Glutamatergic neuron (in vitro differentiated cells): ENCODE measurements at regions not wholly inside any gene's neighbourhood (a gene's known extent, or its start where the extent isn't known, plus 50 kb on each side); places are given as distances from the start of the nearest gene placed in this dataset.

ENCODE experiments used
- DNase-seq: peaks from one replicate; pipeline ENCODE4 v3.0.0; 2022
- H3K27ac Mint-ChIP-seq: one replicate; pipeline ENCODE4 v1.8.0; 2020; ENCODE audit warnings: mild to moderate bottlenecking, mixed read lengths, inconsistent platforms; ENCODE audit not compliant: unreplicated experiment
- H3K27me3 Mint-ChIP-seq: one replicate; pipeline ENCODE4 v1.8.0; 2020; ENCODE audit warnings: mild to moderate bottlenecking, moderate library complexity, mixed read lengths, inconsistent platforms; ENCODE audit not compliant: unreplicated experiment
- H3K36me3 Mint-ChIP-seq: one replicate; pipeline ENCODE4 v1.8.0; 2020; ENCODE audit warnings: mild to moderate bottlenecking, mixed read lengths, inconsistent platforms; ENCODE audit not compliant: unreplicated experiment
- H3K4me1 Mint-ChIP-seq: one replicate; pipeline ENCODE4 v1.8.0; 2020; ENCODE audit warnings: mild to moderate bottlenecking, low read depth, mixed read lengths, inconsistent platforms; ENCODE audit not compliant: unreplicated experiment
- H3K4me3 Mint-ChIP-seq: one replicate; pipeline ENCODE4 v1.8.0; 2020; ENCODE audit warnings: mild to moderate bottlenecking, mixed read lengths, inconsistent platforms; ENCODE audit not compliant: unreplicated experiment
- H3K9me3 Mint-ChIP-seq: one replicate; pipeline ENCODE4 v1.8.0; 2020; ENCODE audit warnings: mild to moderate bottlenecking, moderate library complexity, mixed read lengths, inconsistent platforms; ENCODE audit not compliant: unreplicated experiment
- TF ChIP-seq, protein P1 (sequence below): fragments of 200-600 bp; sonication (generic); IDR thresholded peaks from one replicate; pipeline ENCODE4 v1.5.0; 2021; ENCODE audit not compliant: partially characterized antibody, unreplicated experiment

DNA sequence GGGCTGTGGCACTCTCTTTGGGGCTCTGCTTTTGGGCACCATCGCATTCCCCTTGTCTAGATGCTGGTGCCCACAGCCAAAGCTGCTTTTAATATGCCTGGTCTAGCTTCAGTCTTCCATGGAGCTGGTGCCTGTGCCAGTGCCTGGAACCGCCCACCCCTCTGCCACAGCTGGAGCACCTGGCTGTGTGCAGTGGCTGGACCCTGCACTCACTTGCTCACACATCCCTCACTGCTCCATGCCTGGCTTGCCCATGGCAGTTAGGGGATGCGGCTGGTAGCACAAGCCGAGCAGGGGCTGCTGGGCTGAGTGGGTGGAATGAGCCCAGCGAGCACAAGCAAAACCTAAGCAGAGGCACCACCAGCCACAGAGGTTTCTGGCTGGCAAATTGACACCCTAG, 1145.9 kb upstream of the LRRTM3 start:
- H3K9me3 Mint-ChIP-seq, result no peaks in the 10 kb centered on the region
- H3K36me3 Mint-ChIP-seq, result no peaks in the 10 kb centered on the region
- H3K27ac Mint-ChIP-seq, result no peak overlapping the region
- TF ChIP-seq, protein P1, sequence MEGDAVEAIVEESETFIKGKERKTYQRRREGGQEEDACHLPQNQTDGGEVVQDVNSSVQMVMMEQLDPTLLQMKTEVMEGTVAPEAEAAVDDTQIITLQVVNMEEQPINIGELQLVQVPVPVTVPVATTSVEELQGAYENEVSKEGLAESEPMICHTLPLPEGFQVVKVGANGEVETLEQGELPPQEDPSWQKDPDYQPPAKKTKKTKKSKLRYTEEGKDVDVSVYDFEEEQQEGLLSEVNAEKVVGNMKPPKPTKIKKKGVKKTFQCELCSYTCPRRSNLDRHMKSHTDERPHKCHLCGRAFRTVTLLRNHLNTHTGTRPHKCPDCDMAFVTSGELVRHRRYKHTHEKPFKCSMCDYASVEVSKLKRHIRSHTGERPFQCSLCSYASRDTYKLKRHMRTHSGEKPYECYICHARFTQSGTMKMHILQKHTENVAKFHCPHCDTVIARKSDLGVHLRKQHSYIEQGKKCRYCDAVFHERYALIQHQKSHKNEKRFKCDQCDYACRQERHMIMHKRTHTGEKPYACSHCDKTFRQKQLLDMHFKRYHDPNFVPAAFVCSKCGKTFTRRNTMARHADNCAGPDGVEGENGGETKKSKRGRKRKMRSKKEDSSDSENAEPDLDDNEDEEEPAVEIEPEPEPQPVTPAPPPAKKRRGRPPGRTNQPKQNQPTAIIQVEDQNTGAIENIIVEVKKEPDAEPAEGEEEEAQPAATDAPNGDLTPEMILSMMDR, result no peak
- no peaks in the 10 kb centered on the region for H3K4me1 Mint-ChIP-seq
- no peak overlapping the region for H3K4me3 Mint-ChIP-seq
- peaks cover 3% of the 10 kb centered on the region for H3K27me3 Mint-ChIP-seq
- DNase-seq, result no peak

DNA sequence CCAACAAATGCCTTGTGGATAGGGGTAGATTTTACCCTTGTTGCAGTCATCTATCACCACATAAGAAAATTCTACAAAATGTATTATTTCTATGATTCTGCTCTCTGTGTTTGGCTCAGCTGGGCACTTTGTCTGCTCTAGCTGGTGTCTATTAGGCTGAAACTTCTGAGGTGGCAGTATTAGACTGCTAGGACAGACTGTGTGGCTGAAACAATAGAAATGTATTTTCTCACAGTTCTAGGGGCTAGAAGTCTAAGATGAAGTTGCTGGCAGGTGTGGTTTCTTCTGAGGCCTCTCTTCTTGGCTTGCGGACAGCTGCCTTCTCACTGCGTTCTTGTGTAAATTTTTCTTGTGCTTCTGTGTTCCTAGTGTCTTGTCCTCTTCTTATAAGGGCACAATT, 1139.6 kb upstream of the LRRTM3 start:
- Mint-ChIP-seq H3K4me1 (no peaks in the 10 kb centered on the region), H3K9me3 (no peaks in the 10 kb centered on the region), H3K27me3 (no peaks in the 10 kb centered on the region), H3K27ac (no peak overlapping the region), H3K36me3 (no peaks in the 10 kb centered on the region), H3K4me3 (no peak overlapping the region)
- TF ChIP-seq, protein P1, result no peak
- DNase-seq, result no peak

DNA sequence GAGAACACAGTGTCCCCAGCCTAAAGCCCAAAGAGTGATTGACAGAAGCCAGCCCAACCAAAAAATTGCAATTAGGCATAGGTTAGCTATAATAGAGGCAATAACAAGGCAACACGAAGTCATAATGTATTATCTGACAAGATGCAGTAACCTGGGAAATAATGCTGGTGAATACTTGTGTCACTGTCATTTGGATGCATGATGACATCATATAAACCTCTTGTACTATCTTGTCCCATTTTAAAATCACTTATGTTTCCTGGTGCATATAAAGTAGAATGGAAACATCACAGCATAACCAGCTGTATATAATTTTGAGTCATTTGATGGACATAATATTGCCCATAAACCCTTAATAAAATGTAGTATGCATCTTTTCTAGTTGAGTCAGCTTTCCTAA, 1138.3 kb upstream of the LRRTM3 start:
- Mint-ChIP-seq H3K4me3 (no peak overlapping the region), H3K27ac (no peak overlapping the region), H3K4me1 (no peaks in the 10 kb centered on the region), H3K27me3 (no peaks in the 10 kb centered on the region), H3K36me3 (no peaks in the 10 kb centered on the region), H3K9me3 (no peaks in the 10 kb centered on the region)
- DNase-seq, result no peak
- TF ChIP-seq, protein P1, result no peak

DNA sequence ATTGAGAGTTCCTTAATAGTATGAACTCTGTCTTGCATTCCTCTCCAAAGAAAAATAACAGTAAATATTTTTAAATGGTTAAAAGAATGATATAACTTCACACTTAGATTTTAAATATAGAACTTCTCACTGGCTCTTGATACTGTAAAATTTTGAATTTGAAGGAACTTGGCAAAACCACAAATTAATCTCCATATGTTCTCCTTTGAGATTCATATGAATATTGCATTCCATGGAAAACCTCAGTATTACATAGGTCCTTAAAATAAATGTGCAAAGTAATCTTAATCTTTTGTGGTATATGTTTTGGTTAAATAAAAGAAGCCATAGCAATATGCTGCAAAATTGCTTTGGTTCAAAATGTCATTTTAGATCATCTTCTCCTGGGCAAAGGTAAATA, 1137.6 kb upstream of the LRRTM3 start:
- Mint-ChIP-seq H3K4me3 (no peak overlapping the region), H3K36me3 (no peaks in the 10 kb centered on the region), H3K27ac (no peak overlapping the region), H3K27me3 (no peaks in the 10 kb centered on the region), H3K4me1 (no peaks in the 10 kb centered on the region), H3K9me3 (no peaks in the 10 kb centered on the region)
- no peak for DNase-seq
- TF ChIP-seq, protein P1, result no peak

DNA sequence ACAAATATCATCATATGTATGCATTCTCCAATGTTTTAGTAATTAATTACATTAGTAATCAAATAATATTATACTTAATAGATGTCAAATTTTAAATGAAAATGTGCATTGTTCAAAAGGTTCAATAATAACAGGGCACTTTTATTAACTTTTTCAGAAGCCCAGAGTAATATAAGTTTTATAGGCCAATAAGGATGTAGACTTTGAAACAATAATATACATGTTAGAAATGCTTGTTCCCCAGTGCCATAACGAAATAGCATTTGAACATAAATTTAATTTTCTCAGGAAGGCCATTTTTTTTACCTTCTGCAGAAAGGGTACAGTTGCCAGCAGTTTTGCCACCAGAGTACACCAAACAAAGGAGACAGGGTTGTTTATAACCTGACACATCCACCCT, 1133.9 kb upstream of the LRRTM3 start:
- no peaks in the 10 kb centered on the region for H3K27me3 Mint-ChIP-seq
- TF ChIP-seq, protein P1, result no peak
- no peaks in the 10 kb centered on the region for H3K36me3 Mint-ChIP-seq
- no peak overlapping the region for H3K27ac Mint-ChIP-seq
- no peaks in the 10 kb centered on the region for H3K4me1 Mint-ChIP-seq
- no peak for DNase-seq
- H3K4me3 Mint-ChIP-seq, result no peak overlapping the region
- H3K9me3 Mint-ChIP-seq, result no peaks in the 10 kb centered on the region
